BJ (cell line): ENCODE measurements at regions not wholly inside any gene's neighbourhood (a gene's known extent, or its start where the extent isn't known, plus 50 kb on each side); places are given as distances from the start of the nearest gene placed in this dataset. TPM values are rescaled to one million over a fixed set of nuclear protein-coding genes. Genes with fewer than 3 reads are reported as not detected.

Experiments used
- small RNA-seq: library from RNA; depleted of rRNA; stranded (forward); fragments of <200 nt; gene quantifications from one replicate; pipeline ENCODE3, GENCODE V24; 2012; ENCODE audit warnings: low replicate concordance, low read depth; ENCODE audit not compliant: insufficient read length

Small RNA genes in the stretch of these regions (small RNA-seq; reads per million reads assigned to genes)
- gene MIR325 = not detected
- gene RNA5SP509 = not detected
